GM21390 (cell line): ENCODE measurements at regions not wholly inside any gene's neighbourhood (a gene's known extent, or its start where the extent isn't known, plus 50 kb on each side); places are given as distances from the start of the nearest gene placed in this dataset.
"Not testable (repeated sequence)": the region's sequence is repeated elsewhere in the genome, so short reads cannot be mapped to it uniquely, and the experiment has no call there.

Experiments used
- ATAC-seq: cut with Tn5 transposase; IDR thresholded peaks from one replicate; pipeline ENCODE4 v1.9.1; 2021; ENCODE audit not compliant: unreplicated experiment

GRCh38 chr4:91653067-91653466 lies 650.7 kb upstream of the GRID2 start:
- no peak for ATAC-seq

GRCh38 chr4:91681091-91681490 lies 622.7 kb upstream of the GRID2 start:
- ATAC-seq: no peak

GRCh38 chr4:91681544-91681943 lies 622.2 kb upstream of the GRID2 start:
- ATAC-seq: no peak

GRCh38 chr4:91684955-91685354 lies 618.8 kb upstream of the GRID2 start:
- ATAC-seq: no peak

GRCh38 chr4:91688413-91688812 lies 615.4 kb upstream of the GRID2 start:
- ATAC-seq: no peak

- not testable (repeated sequence) for ATAC-seq
Measured at GRCh38 chr4:91699691-91700090, 604.1 kb upstream of the GRID2 start.

GRCh38 chr4:91729851-91730250 lies 573.9 kb upstream of the GRID2 start:
- no peak for ATAC-seq

GRCh38 chr4:91734682-91735081 lies 569.1 kb upstream of the GRID2 start:
- ATAC-seq: no peak

GRCh38 chr4:91738831-91739230 lies 564.9 kb upstream of the GRID2 start:
- not testable (repeated sequence) for ATAC-seq

GRCh38 chr4:91746551-91746950 lies 557.2 kb upstream of the GRID2 start:
- ATAC-seq: no peak

GRCh38 chr4:91751961-91752360 lies 551.8 kb upstream of the GRID2 start:
- no peak for ATAC-seq

GRCh38 chr4:91754716-91755115 lies 549.0 kb upstream of the GRID2 start:
- no peak for ATAC-seq

- no peak for ATAC-seq
Measured at GRCh38 chr4:91758487-91758886, 545.3 kb upstream of the GRID2 start.

- no peak for ATAC-seq
Measured at GRCh38 chr4:91764085-91764484, 539.7 kb upstream of the GRID2 start.

GRCh38 chr4:91769912-91770311 lies 533.9 kb upstream of the GRID2 start:
- ATAC-seq: no peak

GRCh38 chr4:91791631-91792030 lies 512.1 kb upstream of the GRID2 start:
- ATAC-seq: not testable (repeated sequence)

GRCh38 chr4:91795947-91796346 lies 507.8 kb upstream of the GRID2 start:
- ATAC-seq: no peak

- no peak for ATAC-seq
Measured at GRCh38 chr4:91812319-91812718, 491.4 kb upstream of the GRID2 start.

GRCh38 chr4:91824773-91825172 lies 479.0 kb upstream of the GRID2 start:
- no peak for ATAC-seq

GRCh38 chr4:91826186-91826585 lies 477.6 kb upstream of the GRID2 start:
- no peak for ATAC-seq

- ATAC-seq: no peak
Measured at GRCh38 chr4:91827914-91828313, 475.9 kb upstream of the GRID2 start.

GRCh38 chr4:91829531-91829930 lies 474.2 kb upstream of the GRID2 start:
- ATAC-seq: no peak

GRCh38 chr4:91830681-91831395 lies 472.9 kb upstream of the GRID2 start:
- ATAC-seq: no peak
